A673 (cell line): ENCODE measurements at regions not wholly inside any gene's neighbourhood (a gene's known extent, or its start where the extent isn't known, plus 50 kb on each side); places are given as distances from the start of the nearest gene placed in this dataset.
A peak's percentile ranks its signal among the peaks of the same experiment; 100 is the strongest.
"Not testable (repeated sequence)": the region's sequence is repeated elsewhere in the genome, so short reads cannot be mapped to it uniquely, and the experiment has no call there.

Experiments used
- BruUV-seq: library from RNA; stranded (reverse); fragments of 400-500 nt; replicated peaks from 2 replicates; lab custom pipeline; 2021; lab: Mats Ljungman, UMichigan
- CTCF ChIA-PET: fragments of 300-600 bp; sonication (Branson Sonifier 250); formaldehyde crosslinking; loops from one replicate; lab custom pipeline; 2022; ENCODE audit warnings: antibody characterized with exemption; lab: Charles Lee
- POLR2A ChIA-PET: fragments of 300-600 bp; sonication (Branson Sonifier 250); formaldehyde crosslinking; loops from one replicate; lab custom pipeline; 2022; ENCODE audit warnings: antibody characterized with exemption; ENCODE audit not compliant: low non-redundant PET; lab: Charles Lee
- DNase-seq: peaks from one replicate; pipeline ENCODE4 v3.0.0-alpha.2; 2015; ENCODE audit warnings: low spot score
- H3K27ac ChIP-seq: fragments of 200-600 bp; sonication (generic); 2 replicates; pipeline ENCODE4 v1.5.1; 2016; ENCODE audit warnings: mixed run types, low read depth, mild to moderate bottlenecking, mixed read lengths, antibody characterized with exemption, low read length; ENCODE audit not compliant: poor library complexity, severe bottlenecking
- H3K27me3 ChIP-seq: fragments of 200-600 bp; sonication (generic); replicated peaks from 2 replicates; pipeline ENCODE4 v1.6.1; 2017; ENCODE audit warnings: mixed run types, low read depth, mild to moderate bottlenecking, mixed read lengths, antibody characterized with exemption, low read length; ENCODE audit not compliant: insufficient read depth, poor library complexity
- H3K36me3 ChIP-seq: fragments of 200-600 bp; sonication (generic); 2 replicates; pipeline ENCODE4 v1.6.1; 2016; ENCODE audit warnings: mixed run types, mild to moderate bottlenecking, mixed read lengths, antibody characterized with exemption, low read length; ENCODE audit not compliant: insufficient read depth, poor library complexity, severe bottlenecking
- H3K4me1 ChIP-seq: fragments of 200-600 bp; sonication (generic); 2 replicates; pipeline ENCODE4 v1.6.1; 2017; ENCODE audit warnings: mixed run types, mild to moderate bottlenecking, mixed read lengths, antibody characterized with exemption, low read length; ENCODE audit not compliant: insufficient read depth, poor library complexity, severe bottlenecking
- H3K4me3 ChIP-seq: fragments of 200-600 bp; sonication (generic); 2 replicates; pipeline ENCODE4 v1.5.1; 2016; ENCODE audit warnings: low read depth, mixed run types, mild to moderate bottlenecking, mixed read lengths, low read length; ENCODE audit not compliant: poor library complexity, severe bottlenecking
- H3K9me3 ChIP-seq: fragments of 200-600 bp; sonication (generic); 2 replicates; pipeline ENCODE4 v1.6.1; 2016; ENCODE audit warnings: mixed run types, low read depth, mild to moderate bottlenecking, mixed read lengths, antibody characterized with exemption, low read length; ENCODE audit not compliant: poor library complexity, severe bottlenecking
- EZH2 ChIP-seq: fragments of 200-600 bp; sonication (generic); IDR thresholded peaks from 2 replicates; pipeline ENCODE4 v1.6.1; 2017; ENCODE audit warnings: borderline replicate concordance, low read depth, mild to moderate bottlenecking, mixed read lengths, antibody characterized with exemption, low read length; ENCODE audit not compliant: poor library complexity, severe bottlenecking
- intact Hi-C: fragments of 100-400 bp; cut with micrococcal nuclease; formaldehyde crosslinking; loops from one replicate; pipeline ENCODE4 v1.10.0; 2022; ENCODE audit not compliant: unreplicated experiment
- TF ChIP-seq, protein P1 (sequence below): fragments of 300-800, 200-600 bp; sonication (generic); conservative IDR thresholded peaks from 2 replicates; pipeline ENCODE4 v1.5.1; 2017; ENCODE audit warnings: low read depth, mild to moderate bottlenecking, antibody characterized with exemption, low read length, moderate library complexity, mixed read lengths

DNA sequence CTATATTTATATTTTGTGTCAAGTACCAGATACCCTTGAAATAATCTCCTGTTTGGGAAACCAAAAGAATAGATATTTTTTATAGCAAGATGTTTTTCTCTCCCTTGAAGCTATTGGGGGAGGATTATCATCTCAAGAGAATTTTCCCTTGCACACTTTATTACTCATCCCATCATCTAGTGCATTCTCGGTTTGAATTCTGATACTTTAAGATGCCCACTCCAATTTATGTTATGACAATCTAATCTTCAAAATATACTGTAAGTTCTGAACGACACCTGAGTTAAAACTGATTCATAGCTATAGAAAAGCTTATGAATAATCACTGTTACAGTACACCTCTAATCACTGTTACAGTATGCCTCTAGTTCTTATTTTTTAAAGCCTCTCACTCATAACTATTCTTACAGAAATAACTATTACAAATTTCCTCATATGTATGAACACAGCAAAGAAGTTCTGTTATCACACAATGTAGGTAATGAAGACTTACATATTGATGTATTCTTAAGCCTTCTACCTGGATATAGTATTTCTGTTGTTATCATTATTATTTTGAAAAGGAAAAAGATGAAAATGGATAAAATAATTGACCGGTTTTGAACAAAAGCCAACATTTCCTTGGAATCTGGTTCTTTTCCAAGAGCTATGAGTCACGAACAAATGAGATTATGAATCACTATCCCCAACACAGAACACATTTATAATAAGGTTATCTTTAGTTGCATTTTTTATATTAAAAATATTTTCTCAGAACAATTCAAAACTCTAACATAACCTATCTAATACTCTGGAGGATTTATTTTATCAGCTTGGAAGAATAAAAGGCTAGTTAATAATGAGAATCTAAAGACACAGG, 72.3 kb upstream of the FAM13C start:
- H3K27ac ChIP-seq, result peak overlapping the region; percentile 73
- POLR2A ChIA-PET, result no interaction called here
- DNase-seq, result peak; percentile 49
- BruUV-seq, result no TSS peak
- no peaks in the 10 kb centered on the region for H3K27me3 ChIP-seq
- no peak for TF ChIP-seq EZH2
- TF ChIP-seq, protein P1, sequence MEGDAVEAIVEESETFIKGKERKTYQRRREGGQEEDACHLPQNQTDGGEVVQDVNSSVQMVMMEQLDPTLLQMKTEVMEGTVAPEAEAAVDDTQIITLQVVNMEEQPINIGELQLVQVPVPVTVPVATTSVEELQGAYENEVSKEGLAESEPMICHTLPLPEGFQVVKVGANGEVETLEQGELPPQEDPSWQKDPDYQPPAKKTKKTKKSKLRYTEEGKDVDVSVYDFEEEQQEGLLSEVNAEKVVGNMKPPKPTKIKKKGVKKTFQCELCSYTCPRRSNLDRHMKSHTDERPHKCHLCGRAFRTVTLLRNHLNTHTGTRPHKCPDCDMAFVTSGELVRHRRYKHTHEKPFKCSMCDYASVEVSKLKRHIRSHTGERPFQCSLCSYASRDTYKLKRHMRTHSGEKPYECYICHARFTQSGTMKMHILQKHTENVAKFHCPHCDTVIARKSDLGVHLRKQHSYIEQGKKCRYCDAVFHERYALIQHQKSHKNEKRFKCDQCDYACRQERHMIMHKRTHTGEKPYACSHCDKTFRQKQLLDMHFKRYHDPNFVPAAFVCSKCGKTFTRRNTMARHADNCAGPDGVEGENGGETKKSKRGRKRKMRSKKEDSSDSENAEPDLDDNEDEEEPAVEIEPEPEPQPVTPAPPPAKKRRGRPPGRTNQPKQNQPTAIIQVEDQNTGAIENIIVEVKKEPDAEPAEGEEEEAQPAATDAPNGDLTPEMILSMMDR, result no peak
- no peak overlapping the region for H3K4me3 ChIP-seq
- CTCF ChIA-PET, result interaction anchor here (1.5 kb wide), 1 partner anchor 146 kb away, joined by 3 read pairs; no protein-coding TSS in a partner anchor
- no peaks in the 10 kb centered on the region for H3K36me3 ChIP-seq
- H3K4me1 ChIP-seq, result peaks cover 56% of the 10 kb centered on the region
- intact Hi-C loops, result loop anchor here (5.0 kb wide), 1 partner anchor 188 kb away; no protein-coding TSS in a partner anchor
- peaks cover 4% of the 10 kb centered on the region for H3K9me3 ChIP-seq

DNA sequence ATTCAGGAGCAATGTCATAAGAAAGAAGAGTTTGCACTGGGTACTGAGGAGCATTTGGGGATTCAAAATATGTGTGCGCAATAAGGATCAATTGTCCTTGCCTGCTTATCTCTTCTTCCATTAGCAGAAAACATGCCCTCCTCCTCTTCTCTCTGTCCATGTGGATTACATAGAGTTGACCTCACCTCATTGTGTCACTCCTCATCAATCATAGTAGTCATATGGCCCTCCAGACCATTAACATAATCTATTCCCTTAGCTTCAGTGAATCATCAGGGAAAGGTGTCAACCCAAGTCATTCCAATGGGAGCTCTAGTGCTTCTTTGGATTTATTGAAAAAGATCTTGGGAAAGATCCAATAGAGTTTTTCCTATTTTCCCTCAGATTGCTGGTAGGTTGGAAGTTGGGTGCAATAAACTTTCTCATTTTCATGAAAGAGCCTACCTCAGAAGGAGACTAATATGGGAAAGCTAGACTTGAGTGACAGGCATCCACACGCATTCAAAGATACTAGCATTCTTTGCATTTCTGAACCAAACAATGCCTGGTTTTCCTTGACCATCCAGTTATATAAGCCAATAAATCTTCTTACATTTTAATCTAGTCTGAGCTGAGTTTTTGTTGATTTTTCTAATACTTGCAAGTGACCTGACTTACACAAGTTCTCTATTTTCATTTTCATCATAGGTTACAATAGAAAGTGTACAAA, 71.5 kb upstream of the FAM13C start:
- POLR2A ChIA-PET, result no interaction called here
- no peaks in the 10 kb centered on the region for H3K9me3 ChIP-seq
- no TSS peak for BruUV-seq
- TF ChIP-seq, protein P1, result no peak
- TF ChIP-seq EZH2, result no peak
- CTCF ChIA-PET, result interaction anchor here (1.5 kb wide), 1 partner anchor 147 kb away, joined by 3 read pairs; no protein-coding TSS in a partner anchor
- no peaks in the 10 kb centered on the region for H3K27me3 ChIP-seq
- peak overlapping the region; percentile 73 for H3K27ac ChIP-seq
- peaks cover 56% of the 10 kb centered on the region for H3K4me1 ChIP-seq
- peak; percentile 22 for DNase-seq
- no peak overlapping the region for H3K4me3 ChIP-seq
- H3K36me3 ChIP-seq, result no peaks in the 10 kb centered on the region
- intact Hi-C loops, result loop anchor here (1.0 to 5.0 kb wide), 4 partner anchors 28 to 193 kb away; no protein-coding TSS in a partner anchor

DNA sequence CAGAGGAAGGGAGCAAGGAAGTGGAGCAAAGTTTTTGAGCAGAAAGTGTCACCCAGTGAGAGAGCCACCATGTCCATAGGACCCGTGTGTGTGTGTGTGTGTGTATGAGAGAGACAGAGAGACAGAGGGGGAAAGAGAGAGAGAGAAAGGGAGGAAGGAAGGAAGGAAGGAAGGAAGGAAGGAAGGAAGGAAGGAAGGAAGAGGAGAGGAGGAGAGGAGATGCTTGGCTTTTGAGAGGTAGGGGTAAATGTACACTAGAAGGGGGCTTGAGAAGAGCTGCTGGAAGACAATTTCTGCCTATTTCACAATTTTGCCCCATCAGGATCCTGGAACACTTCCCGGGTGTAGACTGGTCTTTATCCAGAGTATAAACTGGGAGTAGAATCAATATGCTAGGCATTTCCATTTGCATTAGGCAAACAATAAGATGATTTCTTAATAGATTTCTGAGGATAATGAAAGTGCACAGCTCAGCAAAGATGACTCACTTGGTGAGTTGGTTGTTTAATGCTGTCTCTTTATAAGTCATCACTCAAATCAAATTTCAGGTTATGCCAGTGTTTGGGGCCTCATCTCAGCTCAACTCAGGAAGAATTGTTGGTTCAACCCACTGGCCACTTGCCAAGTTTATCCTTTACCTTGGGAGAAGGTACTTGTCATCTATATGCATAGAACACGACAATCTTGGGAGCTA, 70.0 kb upstream of the FAM13C start:
- DNase-seq, result peak; percentile 96
- no peak for TF ChIP-seq EZH2
- TF ChIP-seq, protein P1, result no peak
- CTCF ChIA-PET, result interaction anchor here (0.8 to 1.1 kb wide), 2 partner anchors 30 to 148 kb away, joined by 4 to 5 read pairs; no protein-coding TSS in a partner anchor
- Histone ChIP-seq H3K27ac (peak overlapping the region; percentile 73), H3K27me3 (no peaks in the 10 kb centered on the region), H3K36me3 (no peaks in the 10 kb centered on the region), H3K4me1 (peaks cover 56% of the 10 kb centered on the region), H3K9me3 (no peaks in the 10 kb centered on the region), H3K4me3 (no peak overlapping the region)
- intact Hi-C loops, result loop anchor here (2.0 to 5.0 kb wide), 3 partner anchors 148 to 192 kb away; no protein-coding TSS in a partner anchor
- no TSS peak for BruUV-seq
- POLR2A ChIA-PET, result interaction anchor here (0.7 kb wide), 1 partner anchor 65 kb away, joined by 10 read pairs; no protein-coding TSS in a partner anchor

DNA sequence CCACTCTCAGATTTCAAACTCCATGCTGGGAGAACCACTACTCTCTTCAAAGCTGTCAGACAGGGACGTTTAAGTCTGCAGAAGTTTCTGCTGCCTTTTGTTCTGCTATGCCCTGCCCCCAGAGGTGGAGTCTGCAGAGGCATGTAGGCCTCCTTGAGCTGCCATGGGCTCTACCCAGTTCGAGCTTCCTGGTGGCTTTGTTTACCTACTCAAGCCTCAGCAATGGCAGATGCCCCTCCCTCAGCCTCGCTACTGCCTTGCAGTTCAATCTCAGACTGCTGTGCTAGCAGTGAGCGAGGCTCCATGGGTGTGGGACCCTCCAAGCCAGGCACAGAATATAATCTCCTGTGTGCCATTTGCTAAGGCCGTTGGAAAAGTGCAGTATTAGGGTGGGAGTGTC, 51.4 kb upstream of the FAM13C start:
- H3K9me3 ChIP-seq, DNase-seq, CTCF ChIA-PET, H3K4me3 ChIP-seq, H3K36me3 ChIP-seq, H3K4me1 ChIP-seq, BruUV-seq, H3K27me3 ChIP-seq, intact Hi-C loops, H3K27ac ChIP-seq, POLR2A ChIA-PET: not testable (repeated sequence)
